Natural killer cell (primary cell): ENCODE measurements at regions not wholly inside any gene's neighbourhood (a gene's known extent, or its start where the extent isn't known, plus 50 kb on each side); places are given as distances from the start of the nearest gene placed in this dataset.

Experiments used
- ATAC-seq, 3 donors: fragments of 150-1000 bp in 2 of 3; fragments of 200-7000 bp in 1 of 3; cut with Tn5 transposase; 1 replicate in 1 of 3; 2 replicates in 2 of 3; pipeline ENCODE4 v1.10.0; 2021; ENCODE audit warnings: mild to moderate bottlenecking in 2 of 3, moderate library complexity in 2 of 3
- DNase-seq, 2 donors: peaks; one replicate each; pipeline versions ENCODE4 v3.0.0 to v3.0.0-alpha.2; 2013 to 2021; ENCODE audit warnings: mixed read lengths in 1 of 2
- H3K27ac ChIP-seq: one replicate; pipeline ENCODE4 v1.5.1; 2013; ENCODE audit warnings: mild to moderate bottlenecking, low read length
- H3K27me3 ChIP-seq: one replicate; pipeline ENCODE4 v1.6.1; 2013; ENCODE audit warnings: low read length; ENCODE audit not compliant: control insufficient read depth, insufficient read depth
- H3K36me3 ChIP-seq: one replicate; pipeline ENCODE4 v1.6.1; 2013; ENCODE audit warnings: low read length; ENCODE audit not compliant: control insufficient read depth, insufficient read depth
- H3K4me1 ChIP-seq: one replicate; pipeline ENCODE4 v1.6.1; 2013; ENCODE audit warnings: low read length; ENCODE audit not compliant: control insufficient read depth, insufficient read depth
- H3K4me3 ChIP-seq: one replicate; pipeline ENCODE4 v1.5.1; 2013; ENCODE audit warnings: low read length
- H3K9me3 ChIP-seq: one replicate; pipeline ENCODE4 v1.6.1; 2013; ENCODE audit warnings: low read length; ENCODE audit not compliant: control insufficient read depth, insufficient read depth
- H3K27ac Mint-ChIP-seq, 2 donors: one replicate each; pipeline ENCODE4 v1.8.0; 2022; ENCODE audit warnings: mild to moderate bottlenecking in 2 of 2, mixed read lengths in 2 of 2, moderate library complexity in 1 of 2
- H3K27me3 Mint-ChIP-seq, 2 donors: one replicate each; pipeline ENCODE4 v1.8.0; 2022; ENCODE audit warnings: low read depth in 2 of 2, mixed read lengths in 2 of 2
- H3K36me3 Mint-ChIP-seq: one replicate; pipeline ENCODE4 v1.8.0; 2022; ENCODE audit warnings: mixed read lengths
- H3K4me1 Mint-ChIP-seq, 2 donors: one replicate each; pipeline ENCODE4 v1.8.0; 2022; ENCODE audit warnings: mixed read lengths in 2 of 2
- H3K4me3 Mint-ChIP-seq: one replicate; pipeline ENCODE4 v1.8.0; 2022; ENCODE audit warnings: mild to moderate bottlenecking, moderate library complexity, mixed read lengths
- H3K9me3 Mint-ChIP-seq, 2 donors: one replicate each; pipeline ENCODE4 v1.8.0; 2022; ENCODE audit warnings: mixed read lengths in 2 of 2
- CTCF ChIP-seq: fragments of 200-600 bp; IDR thresholded peaks from one replicate; pipeline ENCODE4 v1.8.0; 2022; ENCODE audit warnings: antibody characterized with exemption
- WGBS: methylation state at CpG from one replicate; pipeline ENCODE4 v1.1.7; 2013; ENCODE audit warnings: missing lambda C conversion rate; ENCODE audit not compliant: insufficient coverage; 5-methylcytosine and 5-hydroxymethylcytosine counted together
- intact Hi-C: fragments of 100-400 bp; cut with micrococcal nuclease; formaldehyde crosslinking; loops from one replicate; pipeline ENCODE4 v1.14.2; 2022

GRCh38 chr10:52864201-52865106 lies 91.9 kb upstream of the MBL2 start:
- H3K4me1 Mint-ChIP-seq, result no peaks in the 10 kb centered on the region
- no peak overlapping the region for H3K4me3 Mint-ChIP-seq
- TF ChIP-seq CTCF, result no peak
- no peak overlapping the region for H3K27ac ChIP-seq
- peaks cover 7% of the 10 kb centered on the region for H3K9me3 ChIP-seq
- peaks cover 7 to 12% of the 10 kb centered on the region in 2 donors for H3K9me3 Mint-ChIP-seq
- no peaks in the 10 kb centered on the region for H3K4me1 ChIP-seq
- intact Hi-C loops, result no loop called here
- 86% methylated on average over 10 of the region's 10 CpGs for WGBS
- H3K36me3 Mint-ChIP-seq, result no peaks in the 10 kb centered on the region
- H3K27me3 ChIP-seq, result no peaks in the 10 kb centered on the region
- DNase-seq (no peak), ATAC-seq (no peak)
- H3K27ac Mint-ChIP-seq, result no peak overlapping the region
- no peaks in the 10 kb centered on the region for H3K27me3 Mint-ChIP-seq
- no peaks in the 10 kb centered on the region for H3K36me3 ChIP-seq
- no peak overlapping the region for H3K4me3 ChIP-seq

DNA sequence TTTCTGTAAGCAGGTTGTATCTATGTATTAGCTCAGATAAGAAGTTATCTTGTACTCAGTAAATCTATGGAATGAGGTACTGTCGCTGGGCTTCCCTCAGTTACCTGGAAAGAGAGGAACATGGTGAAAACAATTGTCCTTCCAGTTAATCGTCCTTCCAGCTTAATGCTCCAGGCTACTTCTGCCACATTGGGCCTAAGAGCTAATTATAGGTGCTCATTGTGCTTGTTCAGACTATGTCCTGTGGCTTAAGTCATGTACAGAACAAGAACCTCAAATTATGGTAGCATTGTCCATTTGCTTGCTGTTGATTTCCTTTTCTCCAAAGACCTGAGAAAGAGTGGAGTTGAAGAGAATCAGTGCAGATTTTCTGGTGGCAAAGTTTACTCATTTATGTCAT lies 86.1 kb upstream of the MBL2 start:
- no peak overlapping the region for H3K4me3 ChIP-seq
- H3K9me3 ChIP-seq, result no peaks in the 10 kb centered on the region
- DNase-seq, result no peak
- H3K27me3 ChIP-seq, result no peaks in the 10 kb centered on the region
- intact Hi-C loops, result no loop called here
- no peak for TF ChIP-seq CTCF
- H3K27ac ChIP-seq, result no peak overlapping the region
- H3K4me1 ChIP-seq, result no peaks in the 10 kb centered on the region
- 92% methylated on average over 2 of the region's 2 CpGs for WGBS
- peaks cover 0 to 8% of the 10 kb centered on the region in 2 donors for H3K9me3 Mint-ChIP-seq
- no peaks in the 10 kb centered on the region for H3K4me1 Mint-ChIP-seq
- H3K4me3 Mint-ChIP-seq, result no peak overlapping the region
- ATAC-seq, result no peak
- no peaks in the 10 kb centered on the region for H3K27me3 Mint-ChIP-seq
- H3K27ac Mint-ChIP-seq, result no peak overlapping the region
- no peaks in the 10 kb centered on the region for H3K36me3 ChIP-seq
- H3K36me3 Mint-ChIP-seq, result no peaks in the 10 kb centered on the region

DNA sequence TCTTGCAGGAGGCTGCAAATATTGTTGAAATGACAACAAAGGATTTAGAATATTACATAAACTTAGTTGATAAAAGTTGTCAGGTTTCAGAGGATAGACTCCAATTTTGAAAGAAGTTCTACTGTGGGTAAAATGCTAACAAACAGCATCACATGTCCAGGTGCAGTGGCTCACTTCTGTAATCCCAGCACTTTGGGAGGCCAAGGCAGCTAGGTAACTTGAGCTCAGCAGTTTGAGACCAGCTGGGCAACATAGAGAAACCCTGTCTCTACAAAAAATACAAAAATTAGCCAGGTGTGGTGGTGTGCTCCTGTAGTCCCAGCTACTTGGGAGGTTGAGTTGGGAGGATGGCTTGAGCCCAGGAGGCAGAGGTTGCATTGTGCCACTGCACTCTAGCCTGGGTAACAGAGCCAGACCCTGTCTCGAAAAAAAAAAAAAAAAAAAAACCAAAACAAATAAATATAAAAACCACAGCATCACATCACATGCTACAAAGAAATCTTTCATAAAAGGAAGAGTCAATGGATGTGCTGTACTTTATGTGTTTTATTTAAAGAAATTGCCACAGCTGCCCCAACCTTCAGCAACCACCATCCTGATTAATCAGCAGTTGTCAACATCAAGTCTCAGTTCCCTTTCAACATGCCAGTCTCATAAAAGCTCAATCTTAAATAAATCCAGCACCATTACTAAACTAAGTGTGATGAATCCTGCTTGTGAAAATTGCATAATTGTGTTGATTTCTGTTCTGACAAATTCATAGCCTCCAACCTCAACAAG lies 83.2 kb upstream of the MBL2 start:
- no peak overlapping the region for H3K4me3 Mint-ChIP-seq
- no peaks in the 10 kb centered on the region for H3K27me3 Mint-ChIP-seq
- ATAC-seq (no peak), DNase-seq (no peak)
- no peak for TF ChIP-seq CTCF
- H3K9me3 Mint-ChIP-seq, result peaks cover 0 to 5% of the 10 kb centered on the region in 2 donors
- Histone ChIP-seq H3K4me1 (no peaks in the 10 kb centered on the region), H3K36me3 (no peaks in the 10 kb centered on the region), H3K27ac (no peak overlapping the region), H3K27me3 (no peaks in the 10 kb centered on the region), H3K9me3 (no peaks in the 10 kb centered on the region), H3K4me3 (no peak overlapping the region)
- no peaks in the 10 kb centered on the region for H3K36me3 Mint-ChIP-seq
- H3K27ac Mint-ChIP-seq, result no peak overlapping the region
- H3K4me1 Mint-ChIP-seq, result no peaks in the 10 kb centered on the region
- no CpG with 5 or more reads among the region's 1 CpG for WGBS
- intact Hi-C loops, result no loop called here
